ENCODE measurements at regions not wholly inside any gene's neighbourhood (a gene's known extent, or its start where the extent isn't known, plus 50 kb on each side); places are given as distances from the start of the nearest gene placed in this dataset.

- in situ Hi-C loops (cut with MboI; ENCODE audit: low pct_unique_long_range_greater_than_20kb, low sequenced_read_pairs, unreplicated experiment) = no loop called here
- DNase-seq (ENCODE audit: low spot score) = no peak
- no peak for TF ChIP-seq CTCF (IDR thresholded peaks at IDR 0.05; ENCODE audit: extremely low read depth, insufficient read depth, missing control alignments)
Observed at GRCh38 chr1:170356585-170356984, 175.4 kb upstream of the GORAB start.

- in situ Hi-C loops (cut with MboI; ENCODE audit: low pct_unique_long_range_greater_than_20kb, low sequenced_read_pairs, unreplicated experiment) = no loop called here
- no peak for TF ChIP-seq CTCF (IDR thresholded peaks at IDR 0.05; ENCODE audit: extremely low read depth, insufficient read depth, missing control alignments)
- no peak for DNase-seq (ENCODE audit: low spot score)
Observed at GRCh38 chr1:170357750-170358149, 174.2 kb upstream of the GORAB start.

GRCh38 chr1:170360601-170361000 is 171.4 kb upstream of the GORAB start:
- TF ChIP-seq CTCF (IDR thresholded peaks at IDR 0.05; ENCODE audit: extremely low read depth, insufficient read depth, missing control alignments) = no peak
- in situ Hi-C loops (cut with MboI; ENCODE audit: low pct_unique_long_range_greater_than_20kb, low sequenced_read_pairs, unreplicated experiment) = no loop called here
- DNase-seq (ENCODE audit: low spot score) = no peak

GRCh38 chr1:170365331-170365730 is 166.6 kb upstream of the GORAB start:
- no peak for DNase-seq (ENCODE audit: low spot score)
- in situ Hi-C loops (cut with MboI; ENCODE audit: low pct_unique_long_range_greater_than_20kb, low sequenced_read_pairs, unreplicated experiment) = no loop called here
- TF ChIP-seq CTCF (IDR thresholded peaks at IDR 0.05; ENCODE audit: extremely low read depth, insufficient read depth, missing control alignments) = no peak

GRCh38 chr1:170366980-170367379 is 165.0 kb upstream of the GORAB start:
- no peak for DNase-seq (ENCODE audit: low spot score)
- TF ChIP-seq CTCF (IDR thresholded peaks at IDR 0.05; ENCODE audit: extremely low read depth, insufficient read depth, missing control alignments) = no peak
- in situ Hi-C loops (cut with MboI; ENCODE audit: low pct_unique_long_range_greater_than_20kb, low sequenced_read_pairs, unreplicated experiment) = no loop called here

- TF ChIP-seq CTCF (IDR thresholded peaks at IDR 0.05; ENCODE audit: extremely low read depth, insufficient read depth, missing control alignments) = no peak
- no peak for DNase-seq (ENCODE audit: low spot score)
Observed at GRCh38 chr1:170367615-170368014, 164.4 kb upstream of the GORAB start.

GRCh38 chr1:170369000-170369399 is 163.0 kb upstream of the GORAB start:
- DNase-seq (ENCODE audit: low spot score) = no peak
- in situ Hi-C loops (cut with MboI; ENCODE audit: low pct_unique_long_range_greater_than_20kb, low sequenced_read_pairs, unreplicated experiment) = no loop called here
- TF ChIP-seq CTCF (IDR thresholded peaks at IDR 0.05; ENCODE audit: extremely low read depth, insufficient read depth, missing control alignments) = no peak

More at GRCh38 chr1:170367615-170368014, 164.4 kb upstream of the GORAB start:
- in situ Hi-C loops (cut with MboI; ENCODE audit: low pct_unique_long_range_greater_than_20kb, low sequenced_read_pairs, unreplicated experiment) = no loop called here
